ENCODE measurements at regions not wholly inside any gene's neighbourhood (a gene's known extent, or its start where the extent isn't known, plus 50 kb on each side); places are given as distances from the start of the nearest gene placed in this dataset.

DNA sequence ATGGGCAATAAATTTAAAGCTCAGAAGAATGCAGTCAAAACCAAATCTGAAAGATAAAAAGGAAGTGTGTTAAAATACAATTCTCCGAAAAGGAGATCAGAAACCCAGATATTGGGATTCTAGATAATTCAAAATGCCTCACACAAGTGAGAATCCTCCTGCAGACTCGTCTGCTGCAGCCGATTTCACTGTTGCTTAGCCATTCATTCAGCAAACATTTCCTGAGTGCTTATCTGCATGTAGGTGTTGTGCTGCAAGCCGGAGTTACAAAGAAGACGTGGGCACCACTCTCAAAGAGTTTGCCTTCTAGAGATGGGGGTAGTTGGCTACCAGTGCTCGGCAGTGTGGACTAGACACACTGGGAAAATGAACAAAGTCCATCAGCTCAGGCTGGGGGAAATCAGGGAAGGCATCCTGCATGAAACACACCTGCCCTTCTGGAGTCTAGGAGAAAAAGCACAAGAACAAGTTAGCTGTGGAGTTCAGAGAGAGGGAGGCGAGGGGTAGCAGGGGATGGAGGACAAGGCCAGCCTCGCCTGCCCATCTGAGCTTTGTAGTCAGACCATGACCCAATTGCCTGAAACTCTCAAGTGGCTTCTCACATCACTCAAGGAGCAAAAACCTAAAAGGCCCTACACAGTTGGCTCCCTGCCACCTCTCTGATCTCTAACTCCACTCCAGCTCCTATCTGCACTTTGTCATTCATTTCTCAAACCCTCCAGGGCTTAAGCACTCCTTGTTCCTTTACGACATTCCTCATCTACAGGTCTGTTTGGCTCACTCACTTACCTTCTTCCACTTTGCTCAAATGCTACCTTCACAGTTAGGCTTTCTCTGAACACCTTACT lies 310.0 kb upstream of the DDHD1 start:
- DNase-seq (ENCODE audit: low spot score), result no peak

DNA sequence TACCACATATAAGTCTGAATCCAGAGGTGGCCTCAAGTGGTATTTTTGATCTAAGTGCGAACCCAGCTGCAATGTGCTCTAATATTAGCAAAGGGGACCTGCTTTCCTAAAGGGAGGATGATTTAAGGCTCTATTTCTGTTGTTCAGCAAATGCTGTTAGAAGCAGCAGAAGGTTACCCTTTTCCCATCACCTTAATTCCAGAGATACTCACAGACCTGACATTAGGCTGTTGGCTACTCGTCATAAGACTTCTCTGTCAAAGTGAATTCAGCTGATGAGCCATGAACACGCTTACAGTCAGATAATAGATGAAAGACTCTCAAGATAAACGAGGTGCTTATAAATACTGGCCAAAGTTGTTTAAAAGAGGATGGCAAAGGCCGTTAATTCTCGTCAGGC lies 308.7 kb upstream of the DDHD1 start:
- DNase-seq (ENCODE audit: low spot score), result no peak

- DNase-seq (ENCODE audit: low spot score), result no peak
These were observed 307.4 kb upstream of the DDHD1 start for GRCh38 chr14:53460544-53460943.

- no peak for DNase-seq (ENCODE audit: low spot score)
These were observed 305.3 kb upstream of the DDHD1 start for GRCh38 chr14:53458368-53458814.

- no peak for DNase-seq (ENCODE audit: low spot score)
These were observed 303.8 kb upstream of the DDHD1 start for GRCh38 chr14:53456931-53457330.

- no peak for DNase-seq (ENCODE audit: low spot score)
These were observed 299.0 kb upstream of the DDHD1 start for GRCh38 chr14:53452005-53452673.

- no peak for DNase-seq (ENCODE audit: low spot score)
These were observed 297.7 kb upstream of the DDHD1 start for GRCh38 chr14:53450871-53451270.

- DNase-seq (ENCODE audit: low spot score), result no peak
These were observed 295.6 kb upstream of the DDHD1 start for GRCh38 chr14:53448682-53449081.

- DNase-seq (ENCODE audit: low spot score), result no peak
These were observed 291.7 kb upstream of the DDHD1 start for GRCh38 chr14:53444677-53445312.

DNA sequence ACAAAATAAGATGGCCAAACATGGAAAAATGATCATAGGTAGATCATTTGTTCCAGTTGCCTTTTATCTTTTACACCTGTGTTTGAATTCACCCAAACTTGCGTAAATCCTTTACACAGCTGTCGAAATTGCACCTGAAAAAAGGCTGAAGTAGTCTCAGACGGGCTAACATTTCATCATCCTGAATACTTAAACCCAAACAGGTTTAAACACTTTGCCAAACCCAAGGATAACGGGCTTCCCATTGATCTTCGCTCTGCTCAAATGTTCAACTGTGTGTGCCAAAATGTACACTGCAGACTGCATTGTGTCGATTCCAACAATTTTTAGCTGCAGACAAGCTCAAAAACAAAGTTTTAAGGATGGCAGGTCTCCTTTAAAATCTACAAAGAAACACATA lies 288.7 kb upstream of the DDHD1 start:
- DNase-seq (ENCODE audit: low spot score), result no peak

DNA sequence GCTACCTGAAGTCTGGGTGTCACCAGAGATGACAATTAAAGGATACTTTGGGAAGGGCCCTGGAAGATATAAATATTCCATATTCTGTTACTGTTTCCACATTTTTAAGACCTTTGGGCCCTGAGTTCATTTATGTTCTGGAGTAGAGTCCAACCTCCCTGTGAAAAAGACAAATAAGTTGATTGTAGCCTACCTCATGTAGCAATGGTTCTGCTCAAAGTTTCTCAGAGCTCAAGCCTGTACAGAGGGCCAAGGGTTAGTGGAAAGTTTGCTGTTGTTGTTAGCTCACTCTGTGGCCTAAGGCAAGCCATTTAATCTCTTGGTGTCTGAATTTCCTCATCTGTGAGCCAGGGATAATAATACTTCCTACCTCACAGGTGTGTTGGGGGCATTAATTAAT lies 284.7 kb upstream of the DDHD1 start:
- DNase-seq (ENCODE audit: low spot score), result no peak

GRCh38 chr14:53432378-53432802 lies 279.3 kb upstream of the DDHD1 start:
- peak; percentile 43 for DNase-seq (ENCODE audit: low spot score)

- no peak for DNase-seq (ENCODE audit: low spot score)
These were observed 277.7 kb upstream of the DDHD1 start for GRCh38 chr14:53430870-53431269.

DNA sequence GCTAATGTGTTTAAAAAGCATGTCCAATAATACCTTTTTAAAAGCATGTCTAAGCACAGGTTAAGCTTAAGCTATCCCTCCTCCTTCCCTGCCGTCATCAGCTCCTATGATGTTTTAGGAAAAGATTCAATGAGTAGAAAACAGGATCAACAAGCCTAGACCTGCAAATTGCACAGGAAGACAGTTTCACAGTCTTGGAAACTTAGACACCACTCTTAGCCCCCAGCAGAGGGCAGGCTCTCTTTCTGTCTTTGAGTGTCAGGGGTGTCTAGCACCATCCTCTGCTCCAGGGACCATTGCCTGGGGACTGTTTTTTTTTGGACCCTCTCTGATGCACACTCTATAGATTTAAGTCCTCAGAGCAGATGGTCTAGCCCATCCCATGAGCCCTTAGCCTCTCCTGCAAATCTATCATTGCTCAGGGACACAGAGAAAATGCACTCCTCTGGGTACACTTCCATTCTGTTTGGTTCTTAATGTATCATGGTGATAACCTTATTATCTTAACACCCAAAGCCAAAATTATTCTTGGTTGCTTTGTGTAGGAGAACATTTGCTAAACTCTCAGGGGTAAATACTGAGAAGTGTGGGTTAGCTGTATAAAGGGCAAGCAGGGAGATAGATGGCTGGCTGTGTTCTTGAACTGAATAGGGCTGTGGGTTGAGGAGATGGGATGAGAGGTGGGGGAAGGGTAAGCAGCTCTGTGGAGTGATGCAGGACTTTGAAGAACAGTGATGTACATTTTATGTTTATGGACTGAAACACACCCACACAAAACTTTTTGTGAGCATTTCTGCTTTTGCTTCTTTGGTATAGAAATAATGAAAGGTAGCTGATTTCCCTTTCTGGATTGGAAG lies 259.9 kb upstream of the DDHD1 start:
- peak; percentile 9 for DNase-seq (ENCODE audit: low spot score)

DNA sequence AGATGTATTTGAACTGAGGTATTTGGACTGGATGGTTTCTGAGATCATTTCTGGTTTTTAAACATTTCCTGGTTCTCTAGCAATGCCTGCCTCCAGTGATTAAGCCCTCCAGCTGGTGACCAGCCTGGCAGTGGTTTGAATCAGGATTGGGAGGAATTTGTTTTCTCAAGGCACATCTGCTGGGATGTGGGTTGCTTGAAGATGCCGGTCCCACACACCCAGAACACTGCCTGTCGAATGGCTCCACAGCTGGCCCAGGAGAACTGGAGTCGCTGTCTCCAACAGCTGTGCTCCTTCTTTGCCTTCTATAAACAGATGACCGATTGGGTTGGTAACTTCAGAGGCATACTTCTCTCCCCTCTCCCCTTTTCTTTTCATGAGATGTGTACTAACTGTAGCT lies 258.0 kb upstream of the DDHD1 start:
- DNase-seq (ENCODE audit: low spot score), result no peak

- DNase-seq (ENCODE audit: low spot score), result peak; percentile 29
These were observed 256.8 kb upstream of the DDHD1 start for GRCh38 chr14:53409969-53410368.

DNA sequence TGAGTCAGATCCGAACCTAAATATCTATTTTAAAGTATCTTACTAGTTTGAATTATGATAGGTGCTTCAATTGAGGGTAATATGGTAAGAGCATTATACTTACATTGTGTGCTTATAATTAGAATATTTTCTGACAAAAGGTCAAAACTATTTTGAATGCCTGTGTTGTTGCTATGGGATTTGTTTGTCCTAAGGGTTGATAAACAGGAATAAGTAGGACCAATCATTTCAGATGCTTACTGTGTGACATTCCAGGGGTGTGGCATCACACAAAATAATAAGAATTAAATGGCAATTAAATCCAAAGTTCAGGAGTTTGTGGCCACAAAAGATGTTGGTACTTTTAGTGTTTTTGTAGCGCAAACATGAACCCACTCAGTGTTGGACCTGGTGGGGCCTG lies 256.2 kb upstream of the DDHD1 start:
- DNase-seq (ENCODE audit: low spot score), result no peak

- DNase-seq (ENCODE audit: low spot score), result no peak
These were observed 255.2 kb upstream of the DDHD1 start for GRCh38 chr14:53408175-53408879.

DNA sequence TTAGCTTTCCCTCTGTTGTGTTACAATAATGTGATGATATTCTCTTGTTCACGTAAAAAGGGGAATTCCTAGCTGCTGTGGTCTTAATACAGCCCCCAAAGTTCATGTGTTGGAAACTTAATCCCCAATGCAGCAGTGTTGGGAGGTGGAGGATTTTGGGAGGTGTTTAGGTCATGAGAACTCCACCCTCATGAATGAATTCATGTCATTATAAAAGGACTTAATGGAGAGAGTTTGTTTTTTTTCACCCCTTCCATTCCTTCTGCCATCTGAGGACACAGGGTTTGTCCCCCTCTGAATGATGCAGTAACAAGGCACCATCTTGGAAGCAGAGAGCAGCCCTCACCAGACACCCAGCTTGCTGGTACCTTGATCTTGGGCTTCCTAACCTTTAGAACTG lies 253.4 kb upstream of the DDHD1 start:
- no peak for DNase-seq (ENCODE audit: low spot score)

GRCh38 chr14:53401646-53402045 lies 248.5 kb upstream of the DDHD1 start:
- DNase-seq (ENCODE audit: low spot score), result no peak

DNA sequence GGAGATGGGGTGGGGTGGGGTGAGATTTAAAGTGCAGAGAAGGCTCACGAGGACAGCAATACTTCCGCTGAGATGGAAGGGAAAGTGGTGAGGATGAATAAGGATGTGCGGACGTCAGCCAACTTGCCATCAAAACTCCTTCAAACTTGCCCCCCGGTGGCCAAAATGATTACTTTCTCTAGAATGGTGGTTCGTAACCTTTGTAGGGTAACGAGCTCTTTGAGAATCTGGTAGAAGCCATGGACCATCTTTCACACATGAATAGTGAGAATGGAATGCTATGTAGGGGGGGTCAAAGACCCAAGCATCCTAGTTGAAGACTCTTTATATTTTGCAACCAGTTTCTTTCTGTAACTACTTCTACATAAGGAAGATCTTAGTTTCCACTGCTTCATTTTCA lies 245.9 kb upstream of the DDHD1 start:
- peak; percentile 42 for DNase-seq (ENCODE audit: low spot score)

All from RKO (cell line).